Ascending aorta (tissue), 2 donors: ENCODE measurements at regions not wholly inside any gene's neighbourhood (a gene's known extent, or its start where the extent isn't known, plus 50 kb on each side); places are given as distances from the start of the nearest gene placed in this dataset.

ENCODE experiments used
- DNase-seq, 2 donors: peaks; one replicate each; pipeline ENCODE4 v3.0.0-alpha.2; 2019; ENCODE audit warnings: low spot score in 2 of 2
- H3K27ac ChIP-seq, 2 donors: fragments of 200-600 bp; sonication (generic); one replicate each; pipeline ENCODE4 v1.5.1; 2016 to 2017; ENCODE audit warnings: mild to moderate bottlenecking in 1 of 2
- H3K27me3 ChIP-seq: fragments of 200-600 bp; sonication (generic); one replicate; pipeline ENCODE4 v1.5.1; 2017
- H3K36me3 ChIP-seq, 2 donors: fragments of 200-600 bp; sonication (generic); one replicate each; pipeline ENCODE4 v1.5.1; 2016
- H3K4me1 ChIP-seq, 2 donors: fragments of 200-600 bp; sonication (generic); one replicate each; pipeline ENCODE4 v1.5.1; 2016 to 2017; ENCODE audit warnings: mild to moderate bottlenecking in 1 of 2
- H3K4me3 ChIP-seq, 2 donors: fragments of 200-600 bp; sonication (generic); one replicate each; pipeline ENCODE4 v1.5.1; 2016 to 2017; ENCODE audit warnings: mild to moderate bottlenecking in 1 of 2
- H3K9me3 ChIP-seq, 2 donors: fragments of 200-600 bp; sonication (generic); one replicate each; pipeline ENCODE4 v1.5.1; 2016
- CTCF ChIP-seq, 3 experiments: fragments of 200-600 bp in 2 of 3; fragments of 450-650 bp in 1 of 3; sonication (generic) in 2 of 3; IDR thresholded peaks; one replicate each; pipeline ENCODE4 v1.5.1; 2016 to 2019; ENCODE audit warnings: antibody characterized with exemption in 3 of 3, mild to moderate bottlenecking in 1 of 3, moderate library complexity in 1 of 3
- intact Hi-C: fragments of 100-400 bp; cut with DNase I; formaldehyde crosslinking; loops from one replicate; pipeline ENCODE4 v1.15.1; 2023

- no peaks in the 10 kb centered on the region for H3K4me1 ChIP-seq
- no peak overlapping the region for H3K4me3 ChIP-seq
- H3K27ac ChIP-seq = no peak overlapping the region
- H3K9me3 ChIP-seq = no peaks in the 10 kb centered on the region
- no peaks in the 10 kb centered on the region for H3K36me3 ChIP-seq
- TF ChIP-seq CTCF (IDR thresholded peaks at IDR 0.05) = no peak
- intact Hi-C loops = no loop called here
- no peak for DNase-seq
- H3K27me3 ChIP-seq = no peaks in the 10 kb centered on the region
Measured at GRCh38 chr10:3676564-3676963, 108.4 kb downstream of the KLF6 start.

- Histone ChIP-seq H3K9me3 (no peaks in the 10 kb centered on the region), H3K4me3 (no peak overlapping the region), H3K27me3 (no peaks in the 10 kb centered on the region), H3K27ac (no peak overlapping the region), H3K36me3 (no peaks in the 10 kb centered on the region), H3K4me1 (no peaks in the 10 kb centered on the region)
- intact Hi-C loops = no loop called here
- no peak for TF ChIP-seq CTCF (IDR thresholded peaks at IDR 0.05)
- no peak for DNase-seq
Measured at GRCh38 chr10:3672220-3672619, 112.8 kb downstream of the KLF6 start.

GRCh38 chr10:3671386-3671955, 113.5 kb downstream of the KLF6 start:
- H3K27me3 ChIP-seq = no peaks in the 10 kb centered on the region
- DNase-seq = no peak
- no peaks in the 10 kb centered on the region for H3K9me3 ChIP-seq
- no peak overlapping the region for H3K4me3 ChIP-seq
- H3K4me1 ChIP-seq = no peaks in the 10 kb centered on the region
- H3K27ac ChIP-seq = no peak overlapping the region
- intact Hi-C loops = no loop called here
- no peak for TF ChIP-seq CTCF (IDR thresholded peaks at IDR 0.05)
- no peaks in the 10 kb centered on the region for H3K36me3 ChIP-seq

- Histone ChIP-seq H3K36me3 (no peaks in the 10 kb centered on the region), H3K27ac (no peak overlapping the region), H3K27me3 (no peaks in the 10 kb centered on the region), H3K4me3 (no peak overlapping the region), H3K9me3 (no peaks in the 10 kb centered on the region), H3K4me1 (no peaks in the 10 kb centered on the region)
- TF ChIP-seq CTCF (IDR thresholded peaks at IDR 0.05) = no peak
- DNase-seq = no peak
- intact Hi-C loops = no loop called here
Measured at GRCh38 chr10:3668966-3669330, 116.1 kb downstream of the KLF6 start.

- H3K27me3 ChIP-seq = no peaks in the 10 kb centered on the region
- no peak overlapping the region for H3K4me3 ChIP-seq
- no peaks in the 10 kb centered on the region for H3K9me3 ChIP-seq
- TF ChIP-seq CTCF (IDR thresholded peaks at IDR 0.05) = no peak
- no peak overlapping the region for H3K27ac ChIP-seq
- intact Hi-C loops = no loop called here
- H3K36me3 ChIP-seq = no peaks in the 10 kb centered on the region
- H3K4me1 ChIP-seq = no peaks in the 10 kb centered on the region
- no peak for DNase-seq
Measured at GRCh38 chr10:3668276-3668965, 116.6 kb downstream of the KLF6 start.
